ENCODE measurements at regions not wholly inside any gene's neighbourhood (a gene's known extent, or its start where the extent isn't known, plus 50 kb on each side); places are given as distances from the start of the nearest gene placed in this dataset.

DNA sequence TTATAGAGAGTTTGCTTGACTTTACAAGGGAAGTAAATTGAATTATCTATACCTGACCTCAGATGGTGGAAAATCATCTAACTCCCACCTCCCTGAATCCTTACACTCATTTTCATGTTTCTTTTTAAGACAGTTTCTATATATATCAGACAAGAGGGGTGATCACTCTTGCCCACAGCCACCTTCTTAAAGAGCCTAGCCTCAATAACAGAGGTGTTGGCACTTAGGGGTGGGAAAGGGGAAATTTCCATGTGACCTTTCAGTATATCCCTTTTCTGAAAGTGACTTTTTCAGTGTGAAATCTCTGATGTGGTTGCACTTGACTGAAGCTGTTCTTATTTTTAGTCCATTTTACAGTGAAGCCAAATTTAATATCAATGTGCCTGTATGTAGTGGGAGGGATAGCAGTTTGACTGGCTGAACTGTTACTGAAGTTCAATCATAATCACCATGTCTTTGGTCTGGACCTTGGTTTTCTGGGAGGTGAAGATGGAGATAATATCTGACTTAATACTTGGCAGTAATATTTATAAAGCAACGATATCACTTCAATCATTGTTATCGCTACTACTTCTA is 141.3 kb downstream of the MAP3K7 start:
- peak; percentile 51 for DNase-seq
- Mint-ChIP-seq H3K4me3 (peak overlapping the region; percentile 25), H3K27me3 (no peaks in the 10 kb centered on the region), H3K27ac (peak overlapping the region; percentile 96), H3K9me3 (peaks cover 5% of the 10 kb centered on the region), H3K36me3 (peaks cover 5% of the 10 kb centered on the region), H3K4me1 (peaks cover 41% of the 10 kb centered on the region)

DNA sequence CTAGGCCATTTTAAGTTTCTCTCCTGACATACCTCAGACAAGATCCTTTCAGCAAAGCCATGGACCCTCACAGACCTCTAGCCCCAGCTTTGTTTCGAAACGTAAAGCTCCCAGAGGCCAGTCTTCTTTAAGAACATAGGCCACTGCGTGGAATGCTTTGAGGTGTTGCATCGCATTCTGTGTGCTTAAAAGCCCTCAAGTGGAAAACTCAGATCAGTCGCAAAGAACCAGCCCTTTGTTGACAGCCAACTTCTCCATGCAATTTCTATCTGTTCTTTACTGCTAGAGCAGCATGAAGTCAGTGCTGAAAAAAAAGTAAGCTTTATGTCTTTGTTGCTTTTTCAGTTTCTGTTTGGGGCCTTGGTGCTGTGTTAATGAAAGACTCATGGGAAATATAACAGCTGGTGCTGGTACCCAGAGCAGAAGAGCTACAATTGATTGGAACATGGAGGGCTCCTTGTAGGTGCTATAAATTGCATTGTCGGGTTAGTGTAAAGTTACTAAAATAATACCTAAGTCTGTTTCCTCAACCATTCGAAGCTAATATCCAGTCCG is 142.6 kb downstream of the MAP3K7 start:
- Mint-ChIP-seq H3K27ac (peak overlapping the region; percentile 96), H3K4me1 (peaks cover 46% of the 10 kb centered on the region), H3K27me3 (no peaks in the 10 kb centered on the region), H3K4me3 (peak overlapping the region; percentile 32), H3K36me3 (peaks cover 5% of the 10 kb centered on the region), H3K9me3 (peaks cover 5% of the 10 kb centered on the region)
- DNase-seq, result no peak

DNA sequence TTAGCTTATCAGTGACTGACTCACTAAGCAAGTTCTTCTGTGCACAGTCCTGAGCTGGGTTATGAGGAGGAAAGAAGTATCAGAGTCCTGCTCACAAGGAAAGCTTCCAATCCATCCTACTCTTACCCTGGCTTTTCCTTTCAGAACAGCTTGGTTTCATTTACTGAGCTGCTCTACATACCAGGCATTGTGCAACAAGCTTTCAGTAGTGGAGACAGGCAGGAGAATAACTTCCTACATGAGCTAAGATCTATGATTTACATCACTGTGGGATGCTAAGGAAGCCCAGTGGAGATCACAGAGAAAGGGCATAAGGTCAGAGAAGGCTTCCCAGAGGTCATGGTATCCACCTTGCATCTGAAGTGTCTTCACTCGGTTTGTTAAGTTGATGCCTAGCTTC is 144.5 kb downstream of the MAP3K7 start:
- Mint-ChIP-seq H3K4me1 (peaks cover 43% of the 10 kb centered on the region), H3K27me3 (no peaks in the 10 kb centered on the region), H3K27ac (no peak overlapping the region), H3K36me3 (peaks cover 5% of the 10 kb centered on the region), H3K9me3 (peaks cover 5% of the 10 kb centered on the region), H3K4me3 (no peak overlapping the region)
- DNase-seq, result no peak

DNA sequence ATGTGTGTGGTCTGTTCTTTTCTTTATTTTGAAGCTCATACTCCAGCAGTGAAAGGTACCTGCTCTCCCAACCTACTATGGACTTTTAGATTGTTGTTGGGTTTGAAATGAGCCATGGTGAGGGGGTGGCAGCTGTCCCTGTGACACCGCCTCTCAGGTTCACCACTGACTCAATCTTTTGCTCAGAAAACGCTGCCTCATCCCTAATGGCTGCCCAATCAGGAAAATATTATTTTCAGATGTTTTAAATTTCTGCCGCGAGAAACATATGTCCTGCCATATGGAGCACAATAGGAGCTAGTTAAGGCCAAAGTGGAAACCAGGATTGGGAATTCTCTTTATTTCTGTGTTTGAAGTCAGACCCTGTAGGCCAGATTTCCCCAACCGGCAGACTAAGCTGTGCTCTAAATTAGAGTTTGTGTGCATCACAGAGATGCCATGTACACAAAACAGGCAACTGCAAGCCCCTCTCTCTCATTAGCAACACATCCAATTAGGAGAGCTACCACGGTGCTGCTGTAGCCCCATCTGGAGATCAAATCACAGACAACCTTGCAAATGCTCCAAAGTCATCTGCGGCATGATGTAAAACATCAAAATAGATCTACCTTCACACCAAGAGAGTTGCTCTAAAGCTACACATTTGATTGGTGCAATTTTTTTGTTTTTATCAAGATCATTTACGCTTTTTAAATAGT is 144.1 kb upstream of the BACH2 start:
- H3K4me1 Mint-ChIP-seq, result peaks cover 33% of the 10 kb centered on the region
- no peak overlapping the region for H3K4me3 Mint-ChIP-seq
- H3K27ac Mint-ChIP-seq, result no peak overlapping the region
- peaks cover 5% of the 10 kb centered on the region for H3K36me3 Mint-ChIP-seq
- no peak for DNase-seq
- peaks cover 5% of the 10 kb centered on the region for H3K9me3 Mint-ChIP-seq
- no peaks in the 10 kb centered on the region for H3K27me3 Mint-ChIP-seq

DNA sequence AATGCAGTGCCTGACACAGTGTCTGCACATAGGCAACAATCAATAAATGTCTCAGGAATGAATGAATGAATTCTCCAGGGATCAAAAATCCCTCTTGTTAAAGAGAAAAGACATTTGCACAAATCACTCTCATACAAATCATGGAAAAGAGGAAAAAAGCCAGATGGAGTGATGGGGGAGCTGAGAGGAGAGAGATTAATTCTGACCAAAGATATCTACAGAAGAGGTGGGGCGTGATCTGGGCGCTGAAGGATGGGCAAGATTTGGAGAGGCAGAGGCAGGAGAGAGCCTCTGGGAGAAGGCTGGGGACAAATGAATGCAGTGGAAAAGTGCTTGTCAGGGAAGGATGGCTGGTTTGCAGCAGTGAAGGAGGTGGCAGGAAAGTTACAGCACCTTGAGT is 142.9 kb upstream of the BACH2 start:
- Mint-ChIP-seq H3K36me3 (peaks cover 3% of the 10 kb centered on the region), H3K27me3 (no peaks in the 10 kb centered on the region), H3K27ac (no peak overlapping the region), H3K9me3 (peaks cover 5% of the 10 kb centered on the region), H3K4me1 (peaks cover 22% of the 10 kb centered on the region), H3K4me3 (no peak overlapping the region)
- no peak for DNase-seq

DNA sequence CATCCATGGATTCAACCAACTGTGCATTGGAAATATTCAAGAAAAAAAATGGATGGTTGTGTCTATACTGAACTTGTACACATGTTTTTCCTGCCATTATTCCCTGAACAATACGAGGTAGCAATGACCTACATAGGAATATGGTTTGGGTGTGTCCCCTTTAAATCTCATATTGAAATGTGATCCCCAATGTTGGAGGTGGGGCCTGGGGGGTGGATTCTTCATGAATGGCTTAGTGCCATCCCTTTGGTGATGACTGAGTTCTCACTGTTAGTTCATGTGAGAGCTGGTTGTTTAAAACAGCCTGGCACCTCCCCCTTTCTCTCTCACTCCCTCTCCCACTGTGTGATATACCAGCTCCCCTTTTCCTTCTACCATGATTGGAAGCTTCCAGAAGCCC is 139.8 kb upstream of the BACH2 start:
- H3K27ac Mint-ChIP-seq, result no peak overlapping the region
- H3K9me3 Mint-ChIP-seq, result peaks cover 25% of the 10 kb centered on the region

DNA sequence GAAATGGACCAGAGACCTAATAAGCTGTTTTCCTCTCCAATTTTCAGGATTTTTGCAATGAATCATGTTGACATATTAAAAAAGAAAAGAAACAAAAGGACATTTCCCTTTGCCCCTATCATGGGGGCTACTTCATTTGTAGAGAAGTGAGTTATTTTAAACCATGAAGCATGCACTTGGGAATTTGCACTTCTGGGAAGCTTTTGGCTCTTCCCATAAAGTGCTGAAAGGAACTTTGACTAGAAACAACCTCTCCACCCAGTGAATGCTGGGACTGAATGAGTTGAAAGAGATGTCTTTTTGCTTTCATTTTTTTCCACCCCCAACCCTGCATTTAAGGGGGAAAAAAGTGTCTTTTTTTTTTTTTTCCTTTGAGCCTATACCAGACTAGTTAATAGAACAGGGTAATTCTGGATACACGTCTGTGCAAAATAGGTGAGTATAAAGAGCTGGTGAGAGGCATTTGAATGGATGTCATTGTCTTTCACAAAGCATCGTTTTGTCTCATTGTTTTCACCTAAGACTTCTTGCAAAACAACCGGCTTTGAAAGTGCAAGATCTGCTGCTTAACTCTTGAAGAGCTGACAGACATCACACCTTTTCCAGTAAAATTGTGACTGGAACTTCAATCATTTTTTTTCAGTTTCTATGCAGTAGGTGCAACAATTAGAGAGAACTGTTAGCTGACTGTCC is 138.7 kb upstream of the BACH2 start:
- no peak for DNase-seq
- Mint-ChIP-seq H3K9me3 (peaks cover 29% of the 10 kb centered on the region), H3K27ac (no peak overlapping the region), H3K4me3 (no peak overlapping the region), H3K4me1 (peaks cover 12% of the 10 kb centered on the region), H3K36me3 (peaks cover 6% of the 10 kb centered on the region), H3K27me3 (no peaks in the 10 kb centered on the region)

More for the DNA sequence above, 139.8 kb upstream of the BACH2 start:
- Mint-ChIP-seq H3K4me3 (no peak overlapping the region), H3K4me1 (peaks cover 17% of the 10 kb centered on the region), H3K36me3 (peaks cover 2% of the 10 kb centered on the region), H3K27me3 (no peaks in the 10 kb centered on the region)
- DNase-seq, result no peak

DNA sequence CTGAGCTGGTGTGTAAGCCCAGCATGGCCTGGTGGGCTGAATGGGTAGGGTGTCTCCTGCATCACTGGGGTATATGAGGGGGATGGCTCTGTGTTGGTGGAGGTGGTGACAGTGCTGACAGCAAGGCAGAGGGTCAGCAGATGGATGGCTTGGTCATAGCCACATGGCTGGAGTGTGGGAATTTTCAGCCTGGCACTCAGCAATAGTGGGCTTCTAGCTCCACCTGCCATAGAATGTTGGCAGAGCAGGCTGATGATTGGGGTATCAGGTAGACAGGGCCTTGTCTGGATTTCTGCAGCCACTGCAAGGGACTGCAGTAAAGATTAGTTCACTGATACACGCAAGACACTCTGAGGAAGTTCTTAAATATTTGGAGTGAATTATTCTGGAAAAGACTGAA is 137.5 kb upstream of the BACH2 start:
- Mint-ChIP-seq H3K36me3 (peaks cover 13% of the 10 kb centered on the region), H3K4me3 (no peak overlapping the region), H3K27me3 (no peaks in the 10 kb centered on the region), H3K4me1 (peaks cover 8% of the 10 kb centered on the region), H3K9me3 (peaks cover 37% of the 10 kb centered on the region), H3K27ac (no peak overlapping the region)
- no peak for DNase-seq

DNA sequence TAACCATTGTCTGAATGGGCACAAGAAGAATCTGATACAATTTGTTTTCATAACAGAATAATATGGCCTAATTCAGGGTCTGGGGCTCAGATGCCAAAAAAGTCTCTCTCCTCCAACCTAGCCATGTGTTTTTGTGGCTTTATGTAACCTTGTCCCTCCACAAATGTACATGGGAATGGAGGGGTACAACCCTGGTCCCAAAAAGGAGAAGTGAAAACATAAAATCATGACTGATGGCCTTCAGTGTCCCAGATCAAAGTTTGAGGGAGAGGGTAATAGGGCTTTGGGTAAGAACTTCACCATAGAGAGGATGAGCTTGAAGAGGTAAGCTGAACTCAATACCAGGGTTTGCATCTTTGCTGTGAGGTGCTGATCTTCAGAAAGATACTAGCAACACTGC is 136.3 kb upstream of the BACH2 start:
- DNase-seq, result no peak
- Mint-ChIP-seq H3K36me3 (peaks cover 13% of the 10 kb centered on the region), H3K4me3 (no peak overlapping the region), H3K4me1 (peaks cover 8% of the 10 kb centered on the region), H3K9me3 (peaks cover 41% of the 10 kb centered on the region), H3K27me3 (no peaks in the 10 kb centered on the region), H3K27ac (no peak overlapping the region)

DNA sequence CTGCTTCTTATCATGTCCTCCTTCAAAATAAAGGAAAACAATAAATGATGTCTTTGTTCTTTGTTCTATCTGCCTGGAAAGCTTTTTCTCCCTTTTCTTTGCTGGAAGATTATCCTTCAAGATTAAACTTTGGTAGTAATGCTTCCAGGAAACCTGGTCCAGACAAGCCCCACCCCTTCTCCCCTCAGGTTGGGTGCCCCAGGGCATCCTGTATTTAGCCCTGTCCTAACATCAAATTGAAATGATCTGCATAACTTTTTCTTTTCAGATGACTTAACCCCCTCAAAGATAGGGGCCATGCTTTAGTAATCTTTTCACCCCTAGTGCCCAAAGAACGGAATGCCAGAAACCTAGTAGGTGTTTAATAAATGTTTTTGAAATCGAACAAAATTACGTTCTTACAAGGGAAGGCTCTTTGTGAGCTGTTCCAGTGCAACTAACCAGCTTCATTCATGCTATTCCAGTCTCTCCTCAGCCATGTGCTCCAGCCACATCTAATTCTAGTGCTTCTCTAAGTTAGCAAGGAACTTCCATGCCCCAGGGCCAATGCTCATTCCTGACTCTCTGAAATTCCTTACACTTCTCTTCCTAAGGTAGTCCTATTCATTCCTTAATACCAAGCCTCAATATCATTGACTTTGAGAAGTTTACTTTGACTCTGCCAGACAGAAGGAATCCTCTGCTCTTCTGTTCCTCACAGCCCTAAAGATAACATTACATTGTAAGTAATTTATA is 135.6 kb upstream of the BACH2 start:
- H3K36me3 Mint-ChIP-seq, result peaks cover 13% of the 10 kb centered on the region
- H3K9me3 Mint-ChIP-seq, result peaks cover 41% of the 10 kb centered on the region
- no peak for DNase-seq
- H3K4me1 Mint-ChIP-seq, result peaks cover 8% of the 10 kb centered on the region
- no peak overlapping the region for H3K4me3 Mint-ChIP-seq
- H3K27ac Mint-ChIP-seq, result no peak overlapping the region
- no peaks in the 10 kb centered on the region for H3K27me3 Mint-ChIP-seq

DNA sequence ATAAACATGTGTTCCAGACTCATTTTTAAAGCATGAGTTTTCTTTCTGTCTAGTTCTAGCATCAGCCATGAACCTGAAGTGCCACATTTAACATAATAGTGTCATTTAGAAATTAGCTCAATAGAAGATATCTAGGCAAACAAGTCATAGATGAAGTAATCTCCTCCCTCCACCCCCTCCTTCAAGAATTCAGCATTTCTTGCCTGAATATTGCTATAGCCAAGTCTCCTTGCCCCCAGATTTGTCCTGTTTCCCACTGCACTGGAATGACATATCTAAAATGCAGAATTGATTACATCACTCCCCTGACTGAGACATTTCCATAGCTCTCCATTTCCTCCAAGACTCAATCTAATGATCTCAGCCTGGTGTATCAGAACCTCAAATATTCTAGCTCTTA is 134.9 kb upstream of the BACH2 start:
- peaks cover 7% of the 10 kb centered on the region for H3K4me1 Mint-ChIP-seq
- H3K9me3 Mint-ChIP-seq, result peaks cover 43% of the 10 kb centered on the region
- H3K27me3 Mint-ChIP-seq, result no peaks in the 10 kb centered on the region
- no peak for DNase-seq
- H3K36me3 Mint-ChIP-seq, result peaks cover 16% of the 10 kb centered on the region
- no peak overlapping the region for H3K4me3 Mint-ChIP-seq
- no peak overlapping the region for H3K27ac Mint-ChIP-seq

DNA sequence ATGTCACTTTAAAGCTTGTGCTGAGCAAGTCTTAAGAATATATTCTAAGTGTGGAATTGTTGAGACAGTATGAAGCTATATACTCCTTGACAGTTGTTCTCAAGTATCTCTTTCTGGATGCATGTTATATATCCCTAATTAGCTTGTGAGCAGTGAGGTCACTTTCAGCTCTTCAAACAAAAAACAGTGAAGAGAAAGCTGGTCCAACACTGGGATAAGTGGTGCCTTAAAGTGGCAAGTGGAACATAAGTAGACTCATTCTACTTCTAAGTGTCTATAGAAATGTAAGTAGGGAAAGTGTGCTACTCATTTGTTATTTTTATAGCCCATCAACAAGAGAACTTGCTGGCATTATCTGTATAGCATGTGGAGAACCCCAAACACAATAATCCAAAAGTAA is 133.1 kb upstream of the BACH2 start:
- H3K4me3 Mint-ChIP-seq, result no peak overlapping the region
- H3K27ac Mint-ChIP-seq, result no peak overlapping the region
- no peaks in the 10 kb centered on the region for H3K27me3 Mint-ChIP-seq
- DNase-seq, result no peak
- peaks cover 18% of the 10 kb centered on the region for H3K36me3 Mint-ChIP-seq
- peaks cover 44% of the 10 kb centered on the region for H3K9me3 Mint-ChIP-seq
- peaks cover 16% of the 10 kb centered on the region for H3K4me1 Mint-ChIP-seq

DNA sequence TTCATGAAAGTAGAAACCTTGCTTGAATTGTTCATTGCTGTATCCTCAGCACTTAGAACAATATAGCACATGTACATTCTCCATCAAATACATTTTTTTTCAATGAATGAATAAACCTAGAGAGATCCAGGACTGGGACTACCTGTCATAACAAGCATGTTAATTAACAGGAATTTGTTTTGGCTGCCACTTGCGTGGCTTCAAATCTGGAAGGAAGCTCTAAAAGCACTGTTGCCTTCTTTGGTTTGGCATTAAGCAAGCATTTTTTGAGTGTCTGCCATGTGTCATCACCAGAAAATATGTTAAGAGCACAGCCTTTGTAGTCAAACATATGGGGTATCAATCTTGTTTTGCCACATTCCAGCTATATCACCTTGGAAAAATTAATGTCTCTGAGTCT is 131.9 kb upstream of the BACH2 start:
- Mint-ChIP-seq H3K27me3 (no peaks in the 10 kb centered on the region), H3K9me3 (peaks cover 41% of the 10 kb centered on the region), H3K36me3 (peaks cover 18% of the 10 kb centered on the region)

DNA sequence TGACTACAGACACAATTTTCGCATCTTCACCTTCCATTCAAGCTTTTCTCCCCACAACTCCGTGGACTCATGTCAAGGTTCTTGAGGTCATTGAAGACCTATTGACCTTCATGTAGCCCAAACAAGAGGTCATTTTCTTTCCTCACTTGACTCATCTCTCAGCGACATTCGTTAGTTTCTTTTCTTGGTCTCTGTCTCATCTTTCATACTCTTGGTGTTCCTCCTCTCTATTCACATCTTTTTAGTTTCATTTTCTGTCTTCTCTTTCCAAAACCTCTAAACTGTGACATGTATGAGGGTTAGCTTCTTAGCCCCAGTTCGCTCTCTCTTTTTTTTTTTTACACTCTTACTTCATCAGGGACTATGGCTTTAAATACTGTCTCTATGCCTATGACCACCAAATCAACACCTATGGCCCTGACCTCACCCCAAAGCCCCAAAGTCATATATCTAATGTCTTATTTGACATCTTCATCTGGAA is 128.6 kb upstream of the BACH2 start:
- DNase-seq, result no peak
- peaks cover 22% of the 10 kb centered on the region for H3K9me3 Mint-ChIP-seq
- H3K27ac Mint-ChIP-seq, result peak overlapping the region; percentile 94

More for the DNA sequence above, 131.9 kb upstream of the BACH2 start:
- no peak overlapping the region for H3K4me3 Mint-ChIP-seq
- H3K4me1 Mint-ChIP-seq, result peaks cover 21% of the 10 kb centered on the region
- DNase-seq, result no peak
- no peak overlapping the region for H3K27ac Mint-ChIP-seq

DNA sequence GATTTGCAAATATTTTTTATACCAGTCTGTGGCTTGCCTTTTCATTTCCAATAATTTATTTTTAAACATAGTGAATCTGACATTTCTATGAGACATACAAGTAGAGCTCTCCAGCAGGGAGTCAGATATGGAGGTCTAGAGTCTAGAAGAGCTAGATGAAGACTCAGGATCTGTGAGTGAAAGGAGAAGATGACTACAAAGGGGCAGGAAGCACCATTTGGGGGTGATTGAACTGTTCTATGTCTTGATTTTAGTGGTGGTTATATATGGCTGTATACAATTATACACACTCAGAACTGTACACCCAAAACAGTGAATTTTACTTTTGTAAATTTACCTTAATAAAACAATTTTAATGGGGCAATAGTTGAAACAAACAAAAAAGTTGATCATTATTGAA is 127.9 kb upstream of the BACH2 start:
- Mint-ChIP-seq H3K4me3 (no peak overlapping the region), H3K27ac (peak overlapping the region; percentile 94), H3K36me3 (peaks cover 9% of the 10 kb centered on the region), H3K9me3 (peaks cover 20% of the 10 kb centered on the region), H3K4me1 (peaks cover 17% of the 10 kb centered on the region), H3K27me3 (no peaks in the 10 kb centered on the region)
- DNase-seq, result no peak

More for the DNA sequence above, 128.6 kb upstream of the BACH2 start:
- Mint-ChIP-seq H3K4me1 (peaks cover 17% of the 10 kb centered on the region), H3K36me3 (peaks cover 11% of the 10 kb centered on the region), H3K27me3 (no peaks in the 10 kb centered on the region), H3K4me3 (peak overlapping the region; percentile 38)
